HG03175 (cell line): ENCODE measurements at regions not wholly inside any gene's neighbourhood (a gene's known extent, or its start where the extent isn't known, plus 50 kb on each side); places are given as distances from the start of the nearest gene placed in this dataset.
A peak's percentile ranks its signal among the peaks of the same experiment; 100 is the strongest.

Experiments
- ATAC-seq: cut with Tn5 transposase; IDR thresholded peaks from one replicate; pipeline ENCODE4 v1.9.1; 2021; ENCODE audit warnings: mild to moderate bottlenecking, moderate library complexity; ENCODE audit not compliant: unreplicated experiment

DNA sequence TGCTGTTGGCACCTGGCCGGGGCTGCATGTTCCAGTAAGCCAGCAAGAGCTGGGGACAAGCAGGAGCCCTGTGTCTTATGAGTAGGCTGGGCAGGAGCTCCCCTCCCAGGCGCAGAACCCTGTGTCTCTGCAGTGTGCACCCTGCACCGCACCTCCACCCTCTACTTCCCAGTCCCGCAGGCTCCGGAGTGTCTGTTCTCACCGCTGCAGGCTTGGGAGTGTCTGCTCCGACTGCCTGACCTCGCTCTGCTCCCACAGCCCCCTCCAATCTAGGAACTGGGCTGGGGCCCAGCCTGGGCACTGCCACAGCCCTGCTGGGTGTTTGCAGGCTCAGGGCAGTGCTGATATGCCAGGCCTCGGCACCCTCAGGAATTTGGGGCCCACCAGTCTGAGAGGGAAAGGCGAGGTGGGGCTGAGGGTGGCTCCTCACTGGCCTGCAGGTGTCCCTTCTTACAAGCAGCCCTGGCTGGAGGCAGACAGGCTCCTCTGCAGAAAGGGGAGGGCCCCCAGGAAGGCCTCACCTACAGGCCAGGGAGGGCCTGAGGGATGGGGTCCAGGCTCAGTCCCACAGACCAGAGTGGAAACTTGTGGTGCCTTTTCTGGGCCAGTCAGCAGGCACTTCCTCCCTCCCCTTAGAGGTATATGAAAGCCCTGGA is 871.6 kb upstream of the GJE1 start:
- ATAC-seq = no peak

DNA sequence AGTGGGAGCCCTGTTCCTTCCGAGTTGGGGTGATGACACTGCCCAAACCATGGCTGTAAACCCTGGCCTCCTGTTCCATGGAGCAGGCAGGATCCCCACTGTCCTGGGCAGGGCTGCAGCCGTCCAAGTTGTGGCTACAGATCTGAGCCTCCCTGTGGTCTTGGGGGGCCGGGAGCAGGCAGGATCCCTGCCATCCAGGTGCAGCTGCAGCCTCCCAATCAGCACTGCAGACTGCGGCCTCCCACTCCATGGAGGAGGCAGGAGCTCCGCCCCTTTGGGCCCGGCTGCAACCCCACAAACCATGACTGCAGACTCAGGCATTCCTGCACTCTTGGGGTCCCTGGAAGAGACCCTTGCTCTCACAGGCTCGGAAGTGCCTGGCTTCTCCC is 872.1 kb upstream of the GJE1 start:
- ATAC-seq = no peak

DNA sequence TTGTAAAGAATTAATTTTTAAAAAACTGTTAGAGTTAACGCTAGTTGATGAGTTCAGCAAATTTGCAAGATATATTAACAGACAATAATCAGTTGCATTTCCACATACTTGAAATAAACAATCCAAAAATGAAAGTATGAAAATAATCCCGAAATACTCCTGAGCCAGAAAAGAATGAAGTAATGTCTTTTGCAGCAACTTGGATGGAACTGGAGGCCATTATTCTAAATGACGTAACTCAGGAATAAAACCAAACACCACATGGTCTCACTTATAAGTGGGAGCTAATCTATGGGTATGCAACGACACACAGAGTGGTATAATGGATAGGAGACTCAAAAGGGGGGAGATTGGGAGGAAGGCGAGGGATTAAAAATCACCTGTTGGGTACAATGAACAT is 872.9 kb upstream of the GJE1 start:
- no peak for ATAC-seq

GRCh38 chr6:141259091-141259490 is 873.6 kb upstream of the GJE1 start:
- no peak for ATAC-seq

- no peak for ATAC-seq
Observed at GRCh38 chr6:141258516-141258915, 874.2 kb upstream of the GJE1 start.

GRCh38 chr6:141254336-141254735 is 878.4 kb upstream of the GJE1 start:
- no peak for ATAC-seq

GRCh38 chr6:141252828-141253608 is 879.7 kb upstream of the GJE1 start:
- no peak for ATAC-seq

DNA sequence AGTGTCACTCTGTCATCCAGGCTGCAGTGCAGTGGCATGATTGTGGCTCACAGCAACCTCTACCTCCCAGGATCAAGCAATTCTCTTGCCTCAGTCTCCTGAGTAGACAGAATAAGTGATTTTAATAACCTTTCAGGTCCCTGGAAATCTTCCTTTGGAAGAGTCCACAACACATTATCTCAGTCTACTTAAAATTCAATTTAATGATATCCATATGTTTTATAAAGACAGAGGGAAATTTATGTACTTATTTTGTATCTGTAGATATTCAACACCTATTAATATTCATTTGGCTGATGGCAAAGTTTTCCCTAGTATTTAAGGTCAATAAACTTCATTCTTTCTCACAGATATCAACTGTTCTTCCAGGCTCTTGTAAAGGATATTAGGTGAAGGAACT is 881.4 kb upstream of the GJE1 start:
- ATAC-seq = no peak

GRCh38 chr6:141248021-141248799 is 884.5 kb upstream of the GJE1 start:
- ATAC-seq = peak; percentile 62

DNA sequence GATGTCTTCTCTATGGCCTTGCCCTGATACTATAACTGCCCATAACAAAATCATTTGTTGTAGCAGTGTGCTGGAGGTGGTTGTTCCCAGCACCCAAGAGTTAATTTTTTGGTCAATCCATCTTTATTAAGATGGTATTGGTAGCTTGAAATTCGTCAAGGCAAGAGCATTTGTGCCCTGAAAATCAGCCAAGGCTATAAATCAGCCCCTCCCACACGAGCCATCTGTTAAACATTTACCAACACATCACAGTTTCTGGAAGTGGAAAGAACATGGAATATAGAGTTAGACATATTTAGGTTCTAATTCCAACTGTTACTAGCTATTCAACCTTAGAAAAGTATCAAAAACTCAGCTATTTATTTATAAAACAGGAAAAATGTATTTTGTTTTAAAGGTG is 888.4 kb upstream of the GJE1 start:
- ATAC-seq = no peak

- no peak for ATAC-seq
Observed at GRCh38 chr6:141242957-141243356, 889.8 kb upstream of the GJE1 start.

GRCh38 chr6:141229296-141229695 is 903.4 kb upstream of the GJE1 start:
- no peak for ATAC-seq

- no peak for ATAC-seq
Observed at GRCh38 chr6:141218583-141218982, 914.1 kb upstream of the GJE1 start.

DNA sequence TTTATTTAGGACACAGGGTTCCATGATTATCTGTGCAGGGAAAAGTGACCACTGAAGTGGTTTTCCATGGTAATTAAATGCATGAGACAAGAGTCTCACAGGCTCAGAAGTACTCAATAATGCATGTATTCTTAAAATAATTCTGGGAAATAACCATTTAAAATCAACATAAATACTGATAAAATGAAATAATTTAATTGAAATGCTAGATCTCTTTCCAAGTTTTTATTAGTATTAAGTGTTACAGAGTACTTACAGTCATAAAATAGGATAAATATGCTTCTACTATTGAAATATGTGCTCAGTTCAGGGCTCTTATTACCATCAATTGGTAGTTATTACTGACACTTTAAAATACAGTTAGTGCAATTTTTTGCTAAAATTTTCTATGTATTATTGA is 916.0 kb upstream of the GJE1 start:
- ATAC-seq = no peak

DNA sequence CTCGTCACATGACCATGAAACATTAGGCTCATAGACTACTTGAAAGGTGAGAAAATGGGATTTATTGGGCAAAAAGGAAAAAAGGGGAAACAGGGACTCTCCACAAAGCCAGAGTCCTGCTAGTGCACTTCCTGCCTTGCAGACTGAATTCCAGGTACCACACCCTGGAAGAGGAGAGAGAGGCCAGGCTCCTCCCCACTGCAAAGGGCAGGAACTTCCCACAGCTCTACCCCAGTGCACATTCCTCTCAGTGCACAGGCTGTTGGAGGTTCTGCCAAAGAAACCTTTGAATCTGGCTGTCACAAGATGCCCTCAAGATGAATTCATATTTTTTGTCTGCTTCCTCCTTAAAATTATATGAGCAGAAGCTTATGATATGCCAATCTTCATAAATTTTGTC is 920.4 kb upstream of the GJE1 start:
- no peak for ATAC-seq

DNA sequence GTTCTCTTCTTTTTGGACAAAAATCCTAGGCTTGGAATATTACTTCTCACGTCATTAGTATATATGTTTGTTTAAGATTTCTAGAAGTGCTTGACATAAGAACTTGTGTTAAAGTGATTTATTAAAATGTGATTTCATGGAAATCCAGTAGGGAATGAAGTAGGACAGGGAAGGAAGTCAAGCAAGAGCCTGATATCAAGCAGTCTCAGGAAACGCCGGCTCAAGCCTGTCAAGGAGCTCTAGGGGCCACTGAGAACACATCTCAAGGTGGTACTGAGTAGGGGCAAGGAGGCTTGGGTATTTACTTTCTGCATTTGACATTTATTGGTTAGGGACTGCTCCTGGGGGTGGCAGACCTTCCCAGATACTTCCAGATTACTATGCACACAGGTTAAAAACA is 920.9 kb upstream of the GJE1 start:
- ATAC-seq = no peak

DNA sequence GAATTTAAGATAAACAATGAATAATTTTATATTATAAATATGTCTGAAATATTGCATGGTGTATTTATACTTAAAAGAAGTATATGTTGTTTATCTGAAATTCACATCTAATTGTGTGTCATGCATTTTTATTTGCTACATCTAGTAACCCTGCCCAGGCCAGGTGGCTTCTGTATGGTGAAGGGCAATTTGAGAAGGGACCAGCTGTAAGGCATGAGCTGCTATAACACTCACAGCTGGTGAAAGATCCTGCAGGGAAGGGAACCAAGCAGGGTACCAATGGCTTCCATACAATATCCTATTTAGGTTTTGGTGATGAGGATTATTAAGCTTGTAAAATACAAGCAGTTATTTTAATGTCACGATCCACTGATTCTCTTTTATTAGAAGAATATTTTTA is 921.8 kb upstream of the GJE1 start:
- ATAC-seq = no peak

DNA sequence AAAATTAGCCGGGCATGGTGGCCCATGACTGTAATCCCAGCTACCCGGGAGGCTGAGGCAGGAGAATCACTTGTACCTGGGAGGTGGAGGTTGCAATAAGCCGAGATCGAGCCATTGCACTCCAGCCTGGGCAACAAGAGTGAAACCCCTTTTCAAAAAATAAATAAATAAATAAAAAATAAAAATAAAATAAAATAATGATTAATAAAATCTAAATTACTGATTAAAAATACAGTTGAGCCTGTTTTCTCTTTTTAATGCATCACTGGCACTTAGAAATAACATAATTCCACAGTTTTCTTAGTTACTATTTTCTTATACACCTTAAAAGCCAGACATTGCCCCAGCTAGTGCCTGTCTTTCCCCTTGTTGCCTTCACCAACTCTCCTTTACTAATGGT is 922.8 kb upstream of the GJE1 start:
- ATAC-seq = no peak

DNA sequence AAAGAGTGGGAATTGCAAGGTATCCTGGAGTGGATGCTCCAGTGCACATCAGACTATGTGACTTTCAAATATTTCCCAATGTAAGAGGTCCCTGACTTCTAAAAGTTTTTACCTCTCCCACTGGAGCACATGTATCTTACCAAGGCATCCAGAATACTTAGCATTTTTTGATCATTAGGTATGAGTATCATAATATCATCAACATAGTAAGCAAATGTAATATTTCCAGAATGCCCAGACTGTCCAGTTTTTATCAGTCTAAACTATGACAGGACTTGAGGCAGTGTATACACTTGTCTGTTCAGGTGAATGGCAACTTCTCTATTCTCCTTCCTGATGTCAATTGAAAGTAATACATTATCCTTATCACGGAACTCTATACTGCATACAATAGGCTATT is 924.6 kb upstream of the GJE1 start:
- no peak for ATAC-seq

DNA sequence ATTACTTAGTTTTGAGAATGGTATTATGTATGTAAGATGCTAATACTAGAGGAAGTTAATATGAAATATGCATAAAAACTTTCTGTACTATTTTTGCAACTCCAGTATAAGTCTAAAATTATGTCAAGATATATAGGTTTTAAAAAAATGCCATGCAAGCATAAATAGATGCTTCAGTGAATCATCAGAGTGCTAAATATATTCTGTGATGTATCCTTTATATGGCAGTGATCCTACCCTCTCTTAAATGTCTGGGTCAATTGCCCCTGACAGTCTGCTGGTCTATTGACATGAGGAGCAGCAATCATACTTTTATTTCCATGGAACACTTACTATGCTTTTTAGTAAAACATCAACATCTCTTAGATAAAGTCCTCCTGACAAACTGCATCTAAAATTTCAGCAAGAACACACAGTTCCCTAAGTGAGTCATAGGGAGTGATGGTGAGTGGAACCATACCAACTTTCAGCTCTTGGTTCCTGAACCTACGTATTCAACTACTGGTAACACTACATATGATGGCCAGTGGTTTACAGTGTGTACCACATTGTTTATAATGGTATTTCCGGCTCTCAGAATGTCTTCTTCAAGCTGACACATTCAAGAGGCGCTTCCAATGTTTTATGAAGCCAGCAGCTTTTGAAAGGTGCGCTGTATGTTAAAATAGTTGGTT is 928.7 kb upstream of the GJE1 start:
- no peak for ATAC-seq

DNA sequence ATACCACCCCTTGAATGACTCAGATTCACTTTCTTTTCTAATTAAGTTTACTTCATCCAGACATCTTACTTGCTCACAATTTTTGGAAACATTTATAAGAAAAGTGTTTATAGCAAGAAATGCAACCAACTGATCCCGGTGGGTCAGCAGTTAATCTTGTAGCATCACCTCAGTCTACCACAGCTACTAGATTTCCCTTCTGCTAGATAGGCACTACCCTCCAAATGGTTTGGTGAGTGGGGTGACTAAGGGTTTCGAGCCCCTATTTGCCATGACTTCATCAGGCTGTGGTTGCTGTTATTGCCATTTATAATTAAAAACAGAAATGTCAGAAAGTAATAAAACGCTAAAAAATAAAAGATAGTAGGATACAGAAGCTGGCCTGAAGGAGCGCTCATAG is 930.1 kb upstream of the GJE1 start:
- ATAC-seq = no peak
